H1 (cell line): ENCODE measurements at regions not wholly inside any gene's neighbourhood (a gene's known extent, or its start where the extent isn't known, plus 50 kb on each side); places are given as distances from the start of the nearest gene placed in this dataset.

ENCODE experiments used
- CTCF ChIA-PET: fragments of 300-600 bp; sonication (Branson Sonifier 250); formaldehyde crosslinking; loops from one replicate; lab custom pipeline; 2021; ENCODE audit not compliant: partially characterized antibody; lab: Charles Lee
- POLR2A ChIA-PET: fragments of 300-600 bp; sonication (Branson Sonifier 250); formaldehyde crosslinking; loops from one replicate; lab custom pipeline; 2021; ENCODE audit warnings: inconsistent platforms; ENCODE audit not compliant: partially characterized antibody; lab: Charles Lee
- DNase-seq, 2 experiments: peaks; one replicate each; pipeline versions ENCODE4 v3.0.0 to v3.0.0-alpha.2; 2010 to 2022; ENCODE audit warnings: low spot score in 2 of 2, low read depth in 1 of 2, mixed read lengths in 1 of 2
- FAIRE-seq: peaks from 2 replicates; lab custom pipeline; 2011; peaks lifted over from hg19 to GRCh38; lab: Jason Lieb, UNC
- H2AFZ ChIP-seq: 2 replicates; pipeline ENCODE4 v1.8.1; 2012; ENCODE audit warnings: low read length, inconsistent platforms
- H2AK5ac ChIP-seq: 2 replicates; pipeline ENCODE4 v1.6.1; 2013; ENCODE audit warnings: low read depth, low read length
- H2BK120ac ChIP-seq: replicated peaks from 2 replicates; pipeline ENCODE3; 2013; ENCODE audit warnings: low read depth, low read length, inconsistent platforms
- H2BK12ac ChIP-seq: 2 replicates; pipeline ENCODE4 v1.6.1; 2013; ENCODE audit warnings: low read depth, low read length
- H2BK15ac ChIP-seq: 2 replicates; pipeline ENCODE4 v1.6.1; 2013; ENCODE audit warnings: low read length
- H2BK20ac ChIP-seq: 2 replicates; pipeline ENCODE4 v1.6.1; 2013; ENCODE audit warnings: low read length
- H2BK5ac ChIP-seq: 2 replicates; pipeline ENCODE4 v1.6.1; 2013; ENCODE audit warnings: low read depth, low read length
- H3K14ac ChIP-seq: 2 replicates; pipeline ENCODE4 v1.6.1; 2013; ENCODE audit warnings: inconsistent platforms; ENCODE audit not compliant: insufficient read length
- H3K18ac ChIP-seq: 2 replicates; pipeline ENCODE4 v1.6.1; 2013; ENCODE audit warnings: low read length; ENCODE audit errors: extremely low read depth
- H3K23ac ChIP-seq: 2 replicates; pipeline ENCODE4 v1.6.1; 2013; ENCODE audit warnings: inconsistent platforms; ENCODE audit not compliant: insufficient read length
- H3K23me2 ChIP-seq: 2 replicates; pipeline ENCODE4 v1.6.1; 2013; ENCODE audit warnings: low read depth, low read length
- H3K27ac ChIP-seq: 2 replicates; pipeline ENCODE4 v1.6.1; 2011; ENCODE audit warnings: low read depth, low read length, inconsistent platforms
- H3K27me3 ChIP-seq, 4 experiments: replicated peaks in 1 of 4; 1 replicate in 1 of 4; 2 replicates in 3 of 4; pipeline versions ENCODE4 v1.6.1 to v1.8.1; 2011 to 2013; ENCODE audit warnings: low read length in 3 of 4, mild to moderate bottlenecking in 3 of 4, inconsistent platforms in 2 of 4, mixed read lengths in 2 of 4, moderate library complexity in 1 of 4; ENCODE audit not compliant: control insufficient read depth in 3 of 4, insufficient read depth in 3 of 4; ENCODE audit errors: extremely low read depth in 1 of 4
- H3K36me3 ChIP-seq, 4 experiments: 2 replicates each; pipeline versions ENCODE4 v1.6.1 to v1.8.1; 2011 to 2013; ENCODE audit warnings: mild to moderate bottlenecking in 4 of 4, low read length in 3 of 4, moderate library complexity in 2 of 4, control low read depth in 1 of 4, inconsistent platforms in 1 of 4; ENCODE audit not compliant: insufficient read depth in 4 of 4, control insufficient read depth in 2 of 4
- H3K4ac ChIP-seq: replicated peaks from 2 replicates; pipeline ENCODE3; 2013; ENCODE audit warnings: low read length, low read depth, mixed read lengths, inconsistent platforms; ENCODE audit not compliant: insufficient read length
- H3K4me1 ChIP-seq, 4 experiments: replicated peaks in 1 of 4; 1 replicate in 1 of 4; 2 replicates in 3 of 4; pipeline versions ENCODE4 v1.6.1 to v1.8.1; 2011 to 2013; ENCODE audit warnings: low read length in 3 of 4, inconsistent platforms in 2 of 4, mixed read lengths in 1 of 4; ENCODE audit not compliant: insufficient read depth in 4 of 4, control insufficient read depth in 3 of 4
- H3K4me2 ChIP-seq, 2 experiments: 2 replicates each; pipeline versions ENCODE4 v1.6.1 to v1.8.1; 2011 to 2013; ENCODE audit warnings: low read depth in 2 of 2, low read length in 2 of 2, control low read depth in 1 of 2, inconsistent platforms in 1 of 2, mild to moderate bottlenecking in 1 of 2; ENCODE audit not compliant: insufficient read depth in 1 of 2
- H3K4me3 ChIP-seq, 4 experiments: fragments of 200-600, 300-600 bp in 1 of 4; sonication (generic), shearing (Covaris generic), sonication (Bioruptor Twin) in 1 of 4; 2 replicates each; pipeline versions ENCODE4 v1.5.1 to v1.8.1; 2011 to 2016; ENCODE audit warnings: low read length in 4 of 4, low read depth in 3 of 4, control low read depth in 2 of 4, inconsistent platforms in 2 of 4, mild to moderate bottlenecking in 2 of 4, mixed read lengths in 1 of 4, moderate library complexity in 1 of 4; ENCODE audit not compliant: insufficient read depth in 2 of 4; ENCODE audit errors: extremely low read depth in 1 of 4
- H3K56ac ChIP-seq: replicated peaks from 2 replicates; pipeline ENCODE3; 2013; ENCODE audit warnings: low read depth, mild to moderate bottlenecking, mixed read lengths, low read length, inconsistent platforms; ENCODE audit not compliant: insufficient read length
- H3K79me1 ChIP-seq: 2 replicates; pipeline ENCODE4 v1.6.1; 2013; ENCODE audit warnings: low read depth, low read length, control low read depth
- H3K79me2 ChIP-seq, 2 experiments: 2 replicates each; pipeline versions ENCODE4 v1.6.1 to v1.8.1; 2012 to 2013; ENCODE audit warnings: low read length in 2 of 2, mild to moderate bottlenecking in 2 of 2, inconsistent platforms in 1 of 2; ENCODE audit not compliant: insufficient read depth in 2 of 2, control insufficient read depth in 1 of 2
- H3K9ac ChIP-seq, 4 experiments: replicated peaks in 1 of 4; 1 replicate in 1 of 4; 2 replicates in 3 of 4; pipeline versions ENCODE4 v1.6.1 to v1.8.1; 2011 to 2013; ENCODE audit warnings: low read depth in 3 of 4, low read length in 3 of 4, control low read depth in 2 of 4, mild to moderate bottlenecking in 2 of 4, moderate library complexity in 2 of 4, inconsistent platforms in 1 of 4; ENCODE audit errors: extremely low read depth in 1 of 4
- H3K9me3 ChIP-seq, 2 experiments: 2 replicates each; pipeline versions ENCODE4 v1.6.1 to v1.8.1; 2012 to 2013; ENCODE audit warnings: mild to moderate bottlenecking in 2 of 2, moderate library complexity in 2 of 2, control low read depth in 1 of 2, inconsistent platforms in 1 of 2, low read depth in 1 of 2, low read length in 1 of 2, mixed read lengths in 1 of 2; ENCODE audit not compliant: insufficient read depth in 2 of 2
- H4K20me1 ChIP-seq, 2 experiments: replicated peaks in 1 of 2; 2 replicates each; pipeline versions ENCODE3 to v1.8.1; 2011 to 2013; ENCODE audit warnings: inconsistent platforms in 2 of 2, low read length in 2 of 2, mild to moderate bottlenecking in 1 of 2; ENCODE audit not compliant: insufficient read depth in 2 of 2, control insufficient read depth in 1 of 2
- H4K5ac ChIP-seq: 2 replicates; pipeline ENCODE4 v1.6.1; 2013; ENCODE audit warnings: low read length, low read depth, mixed read lengths, inconsistent platforms; ENCODE audit not compliant: insufficient read length
- H4K8ac ChIP-seq: 2 replicates; pipeline ENCODE4 v1.8.0; 2013; ENCODE audit warnings: mild to moderate bottlenecking, moderate library complexity, low read length, inconsistent platforms; ENCODE audit not compliant: insufficient read depth; ENCODE audit errors: extremely low read depth
- H4K91ac ChIP-seq: replicated peaks from 2 replicates; pipeline ENCODE3; 2013; ENCODE audit warnings: low read length, mixed read lengths, inconsistent platforms; ENCODE audit not compliant: insufficient read length
- BACH1 ChIP-seq: IDR thresholded peaks from 2 replicates; pipeline ENCODE4 v1.6.1; 2012; ENCODE audit warnings: low read length, improper control_type of control experiment
- CBX5 ChIP-seq: fragments of 300-800, 300-1000 bp; sonication (generic); IDR thresholded peaks from 2 replicates; pipeline ENCODE4 v1.7.1; 2016; ENCODE audit warnings: antibody characterized with exemption, low read length, low read depth
- EGR1 ChIP-seq: IDR thresholded peaks from 2 replicates; pipeline ENCODE4 v1.6.1; 2011; ENCODE audit warnings: low read depth, low read length, borderline replicate concordance
- EP300 ChIP-seq, 2 experiments: IDR thresholded peaks; 1 replicate in 1 of 2; 2 replicates in 1 of 2; pipeline ENCODE4 v1.6.1; 2011 to 2012; ENCODE audit warnings: low read depth in 2 of 2, low read length in 2 of 2, mild to moderate bottlenecking in 2 of 2, borderline replicate concordance in 1 of 2, inconsistent platforms in 1 of 2, moderate library complexity in 1 of 2
- PHF8 ChIP-seq: fragments of 200-600 bp; sonication (generic); conservative IDR thresholded peaks from 2 replicates; pipeline ENCODE4 v1.7.1; 2012; ENCODE audit warnings: low read depth, mild to moderate bottlenecking, inconsistent platforms, low read length, moderate library complexity
- POLR2A ChIP-seq, 2 experiments: IDR thresholded peaks; 1 replicate in 1 of 2; 2 replicates in 1 of 2; pipeline ENCODE4 v1.6.1; 2011; ENCODE audit warnings: low read depth in 2 of 2, low read length in 2 of 2, mild to moderate bottlenecking in 2 of 2; ENCODE audit errors: control extremely low read depth in 1 of 2
- POLR2AphosphoS5 ChIP-seq: IDR thresholded peaks from 2 replicates; pipeline ENCODE4 v1.6.1; 2011; ENCODE audit warnings: low read depth, low read length
- RXRA ChIP-seq: IDR thresholded peaks from 2 replicates; pipeline ENCODE4 v1.6.1; 2011; ENCODE audit warnings: low read depth, mild to moderate bottlenecking, low read length, moderate library complexity; ENCODE audit not compliant: insufficient read depth
- SP4 ChIP-seq: IDR thresholded peaks from 2 replicates; pipeline ENCODE4 v1.6.1; 2012; ENCODE audit warnings: low read length, inconsistent platforms
- SRF ChIP-seq: IDR thresholded peaks from 2 replicates; pipeline ENCODE4 v1.6.1; 2011; ENCODE audit warnings: mild to moderate bottlenecking, low read depth, low read length, moderate library complexity
- TAF7 ChIP-seq: optimal IDR thresholded peaks from 2 replicates; pipeline ENCODE3; 2011; ENCODE audit warnings: low read depth, mild to moderate bottlenecking, inconsistent platforms, low read length, moderate library complexity, borderline replicate concordance
- USF2 ChIP-seq: IDR thresholded peaks from 2 replicates; pipeline ENCODE4 v1.6.1; 2011; ENCODE audit warnings: low read length, improper control_type of control experiment
- WGBS, 2 experiments: shearing (Covaris generic) in 1 of 2; methylation state at CpG; one replicate each; pipeline versions ENCODE4 v1.1.6 to v1.1.7; 2013 to 2015; ENCODE audit warnings: low lambda C conversion rate in 2 of 2, mixed read lengths in 2 of 2, inconsistent platforms in 1 of 2, low coverage in 1 of 2, missing lambda C conversion rate in 1 of 2; ENCODE audit not compliant: insufficient replicate concordance in 2 of 2, insufficient coverage in 1 of 2, insufficient read length in 1 of 2; ENCODE audit errors: extremely low coverage in 1 of 2, missing lambda C conversion rate in 1 of 2; 5-methylcytosine and 5-hydroxymethylcytosine counted together

- Histone ChIP-seq H3K79me2 (no peaks in the 10 kb centered on the region), H2BK5ac (no peak overlapping the region), H3K27me3 (no peaks in the 10 kb centered on the region), H3K18ac (no peak overlapping the region), H4K20me1 (no peaks in the 10 kb centered on the region), H3K14ac (no peak overlapping the region), H2BK15ac (no peak overlapping the region), H3K9me3 (no peaks in the 10 kb centered on the region), H3K4ac (no peak overlapping the region), H3K36me3 (no peaks in the 10 kb centered on the region), H3K23me2 (no peaks in the 10 kb centered on the region), H4K91ac (no peak overlapping the region), H3K79me1 (no peaks in the 10 kb centered on the region), H2BK120ac (no peak overlapping the region), H2BK12ac (no peak overlapping the region), H3K4me3 (no peak overlapping the region), H3K27ac (no peak overlapping the region), H2AK5ac (no peak overlapping the region), H3K23ac (no peak overlapping the region), H2BK20ac (no peak overlapping the region), H3K9ac (no peak overlapping the region)
- CTCF ChIA-PET, result interaction anchor here (1.2 kb wide), 1 partner anchor 24 kb away, joined by 3 read pairs; no protein-coding TSS in a partner anchor
- no peak for DNase-seq
- TF ChIP-seq BACH1 (no peak), CBX5 (no peak), RXRA (no peak), TAF7 (no peak), USF2 (no peak), EP300 (IDR thresholded peaks at IDR 0.05; ENCODE audit: borderline replicate concordance in 1 of 2, low read depth in 2 of 2, low read length in 2 of 2) (no peak), EGR1 (no peak), PHF8 (no peak), POLR2AphosphoS5 (no peak), SRF (no peak), POLR2A (IDR thresholded peaks at IDR 0.05; ENCODE audit: control extremely low read depth in 1 of 2, low read depth in 2 of 2, low read length in 2 of 2) (no peak), SP4 (no peak)
- TF ChIP-seq, all 59 proteins: peak for 0
- no peak overlapping the region for H4K8ac ChIP-seq
- H2AFZ ChIP-seq, result no peak overlapping the region
- H3K4me2 ChIP-seq, result no peak overlapping the region
- no peaks in the 10 kb centered on the region for H3K4me1 ChIP-seq
- POLR2A ChIA-PET, result no interaction called here
- WGBS, 2 experiments, result 90% methylated on average over 1 of the region's 1 CpG; no CpG with 5 or more reads in 1 of the 2 experiments
- FAIRE-seq, result no peak
- no peak overlapping the region for H3K56ac ChIP-seq
- no peak overlapping the region for H4K5ac ChIP-seq
Measured at GRCh38 chr13:59236944-59237343, 926.8 kb downstream of the DIAPH3 start.
